ENCODE measurements at regions not wholly inside any gene's neighbourhood (a gene's known extent, or its start where the extent isn't known, plus 50 kb on each side); places are given as distances from the start of the nearest gene placed in this dataset.

DNA sequence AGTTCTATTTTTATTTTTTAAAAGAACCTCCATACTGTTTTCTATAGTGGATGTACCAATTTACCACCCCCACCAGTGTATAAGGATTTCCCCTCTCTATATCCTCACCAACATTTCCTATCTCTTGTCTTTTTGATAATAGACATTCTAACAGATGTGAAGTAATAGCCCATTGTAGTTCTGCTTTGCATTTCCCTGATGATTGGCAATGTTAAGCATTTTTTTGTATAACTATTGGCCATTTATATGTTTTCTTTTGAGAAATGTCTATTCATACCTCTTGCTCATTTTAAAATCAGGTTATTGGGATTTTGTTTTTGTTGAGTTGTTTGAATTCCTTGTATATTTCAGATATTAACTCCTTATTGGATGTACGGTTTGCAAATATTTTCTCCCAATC is 251.1 kb upstream of the HTR2C start:
- H3K9me3 ChIP-seq (ENCODE audit: control insufficient read depth in 4 of 4, low read length in 3 of 4) = peaks cover 0 to 5% (median 0%) of the 10 kb centered on the region in 4 donors
- H3K4me1 ChIP-seq (ENCODE audit: control insufficient read depth in 4 of 4, insufficient read depth in 4 of 4, low read length in 3 of 4) = no peaks in the 10 kb centered on the region
- WGBS = 94% methylated on average over 1 of the region's 1 CpG
- H3K27ac ChIP-seq (ENCODE audit: low read depth in 1 of 2, low read length in 2 of 2) = no peak overlapping the region
- no peak overlapping the region for H3K9ac ChIP-seq (ENCODE audit: low read depth in 1 of 2, low read length in 2 of 2)
- no peaks in the 10 kb centered on the region for H3K36me3 ChIP-seq (ENCODE audit: control insufficient read depth in 4 of 4, insufficient read depth in 3 of 4, low read depth in 1 of 4, low read length in 3 of 4)
- H3K4me3 ChIP-seq (ENCODE audit: low read depth in 1 of 3, low read length in 3 of 3) = no peak overlapping the region
- TF ChIP-seq NR2F2 (IDR thresholded peaks at IDR 0.05) = no peak
- no peak for TF ChIP-seq HNF4A (conservative IDR thresholded peaks at IDR 0.05)
- no peak for TF ChIP-seq FOXA1 (IDR thresholded peaks at IDR 0.05)
- TF ChIP-seq, protein P1, sequence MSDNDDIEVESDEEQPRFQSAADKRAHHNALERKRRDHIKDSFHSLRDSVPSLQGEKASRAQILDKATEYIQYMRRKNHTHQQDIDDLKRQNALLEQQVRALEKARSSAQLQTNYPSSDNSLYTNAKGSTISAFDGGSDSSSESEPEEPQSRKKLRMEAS (IDR thresholded peaks at IDR 0.05) = no peak
- no peak for TF ChIP-seq CTCF (IDR thresholded peaks at IDR 0.05; ENCODE audit: low read depth, low read length, missing input control)
- no peak for TF ChIP-seq EGR1 (IDR thresholded peaks at IDR 0.05; ENCODE audit: low read depth in 2 of 2)
- no peak for TF ChIP-seq JUND (IDR thresholded peaks at IDR 0.05)
- TF ChIP-seq REST (IDR thresholded peaks at IDR 0.05) = no peak
- TF ChIP-seq SP1 (IDR thresholded peaks at IDR 0.05) = no peak
- TF ChIP-seq TAF1 (conservative IDR thresholded peaks at IDR 0.05) = no peak
- TF ChIP-seq GABPA (IDR thresholded peaks at IDR 0.05 in 1 of 2, conservative IDR thresholded peaks at IDR 0.05 in 1 of 2) = no peak
- no peak for TF ChIP-seq RAD21 (IDR thresholded peaks at IDR 0.05)
- no peak for TF ChIP-seq ATF3 (IDR thresholded peaks at IDR 0.05)
- TF ChIP-seq HNF4G (IDR thresholded peaks at IDR 0.05) = no peak
- TF ChIP-seq YY1 (IDR thresholded peaks at IDR 0.05) = no peak
- TF ChIP-seq, protein P2, sequence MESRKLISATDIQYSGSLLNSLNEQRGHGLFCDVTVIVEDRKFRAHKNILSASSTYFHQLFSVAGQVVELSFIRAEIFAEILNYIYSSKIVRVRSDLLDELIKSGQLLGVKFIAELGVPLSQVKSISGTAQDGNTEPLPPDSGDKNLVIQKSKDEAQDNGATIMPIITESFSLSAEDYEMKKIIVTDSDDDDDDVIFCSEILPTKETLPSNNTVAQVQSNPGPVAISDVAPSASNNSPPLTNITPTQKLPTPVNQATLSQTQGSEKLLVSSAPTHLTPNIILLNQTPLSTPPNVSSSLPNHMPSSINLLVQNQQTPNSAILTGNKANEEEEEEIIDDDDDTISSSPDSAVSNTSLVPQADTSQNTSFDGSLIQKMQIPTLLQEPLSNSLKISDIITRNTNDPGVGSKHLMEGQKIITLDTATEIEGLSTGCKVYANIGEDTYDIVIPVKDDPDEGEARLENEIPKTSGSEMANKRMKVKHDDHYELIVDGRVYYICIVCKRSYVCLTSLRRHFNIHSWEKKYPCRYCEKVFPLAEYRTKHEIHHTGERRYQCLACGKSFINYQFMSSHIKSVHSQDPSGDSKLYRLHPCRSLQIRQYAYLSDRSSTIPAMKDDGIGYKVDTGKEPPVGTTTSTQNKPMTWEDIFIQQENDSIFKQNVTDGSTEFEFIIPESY (IDR thresholded peaks at IDR 0.05) = no peak
- TF ChIP-seq RXRA (IDR thresholded peaks at IDR 0.05) = no peak
- DNase-seq (ENCODE audit: low spot score) = no peak
- no peaks in the 10 kb centered on the region for H3K27me3 ChIP-seq (ENCODE audit: control insufficient read depth in 4 of 4, insufficient read depth in 4 of 4, low read length in 3 of 4)
